ENCODE measurements at regions not wholly inside any gene's neighbourhood (a gene's known extent, or its start where the extent isn't known, plus 50 kb on each side); places are given as distances from the start of the nearest gene placed in this dataset.

GRCh38 chr1:58108783-58109182 lies 437.7 kb downstream of the OMA1 start:
- intact Hi-C loops (cut with micrococcal nuclease), result no loop called here
- ATAC-seq (ENCODE audit: low read depth) (no peak), DNase-seq (no peak)
- ChIA-PET POLR2A (no interaction called here), CTCF (no interaction called here)
- H3K4me1 Mint-ChIP-seq, result peaks cover 3% of the 10 kb centered on the region
- TF ChIP-seq CTCF (IDR thresholded peaks at IDR 0.05), result no peak
- no peaks in the 10 kb centered on the region for H3K9me3 Mint-ChIP-seq
- no peak overlapping the region for H3K4me3 Mint-ChIP-seq
- no peaks in the 10 kb centered on the region for H3K27me3 Mint-ChIP-seq
- H3K27ac Mint-ChIP-seq, result no peak overlapping the region
- H3K36me3 Mint-ChIP-seq (ENCODE audit: low read depth), result no peaks in the 10 kb centered on the region

GRCh38 chr1:58107943-58108342 lies 438.6 kb downstream of the OMA1 start:
- ChIA-PET POLR2A (interaction anchor here (0.6 kb wide), 1 partner anchor 35 kb away, joined by 3 read pairs; no protein-coding TSS in a partner anchor), CTCF (no interaction called here)
- H3K4me3 Mint-ChIP-seq, result no peak overlapping the region
- ATAC-seq (ENCODE audit: low read depth) (no peak), DNase-seq (no peak)
- H3K9me3 Mint-ChIP-seq, result no peaks in the 10 kb centered on the region
- no peak overlapping the region for H3K27ac Mint-ChIP-seq
- H3K27me3 Mint-ChIP-seq, result no peaks in the 10 kb centered on the region
- H3K4me1 Mint-ChIP-seq, result peaks cover 3% of the 10 kb centered on the region
- no peak for TF ChIP-seq CTCF (IDR thresholded peaks at IDR 0.05)
- no peaks in the 10 kb centered on the region for H3K36me3 Mint-ChIP-seq (ENCODE audit: low read depth)
- intact Hi-C loops (cut with micrococcal nuclease), result no loop called here

GRCh38 chr1:58104960-58105359 lies 441.6 kb downstream of the OMA1 start:
- no peaks in the 10 kb centered on the region for H3K9me3 Mint-ChIP-seq
- ChIA-PET POLR2A (no interaction called here), CTCF (no interaction called here)
- H3K36me3 Mint-ChIP-seq (ENCODE audit: low read depth), result no peaks in the 10 kb centered on the region
- intact Hi-C loops (cut with micrococcal nuclease), result no loop called here
- H3K4me3 Mint-ChIP-seq, result no peak overlapping the region
- DNase-seq, result no peak
- ATAC-seq (ENCODE audit: low read depth), result peak; percentile 49
- no peak for TF ChIP-seq CTCF (IDR thresholded peaks at IDR 0.05)
- peaks cover 3% of the 10 kb centered on the region for H3K4me1 Mint-ChIP-seq
- no peak overlapping the region for H3K27ac Mint-ChIP-seq
- H3K27me3 Mint-ChIP-seq, result no peaks in the 10 kb centered on the region

GRCh38 chr1:58096714-58097113 lies 449.8 kb downstream of the OMA1 start:
- Mint-ChIP-seq H3K27me3 (no peaks in the 10 kb centered on the region), H3K36me3 (ENCODE audit: low read depth) (no peaks in the 10 kb centered on the region), H3K4me1 (no peaks in the 10 kb centered on the region), H3K4me3 (no peak overlapping the region), H3K27ac (no peak overlapping the region), H3K9me3 (no peaks in the 10 kb centered on the region)
- DNase-seq (no peak), ATAC-seq (ENCODE audit: low read depth) (no peak)
- intact Hi-C loops (cut with micrococcal nuclease), result loop anchor here (5.0 kb wide), 1 partner anchor 61 kb away; no protein-coding TSS in a partner anchor
- TF ChIP-seq CTCF (IDR thresholded peaks at IDR 0.05), result no peak
- ChIA-PET POLR2A (no interaction called here), CTCF (no interaction called here)

- POLR2A ChIA-PET, result no interaction called here
- H3K27ac Mint-ChIP-seq, result no peak overlapping the region
- TF ChIP-seq CTCF (IDR thresholded peaks at IDR 0.05), result no peak
- no peaks in the 10 kb centered on the region for H3K9me3 Mint-ChIP-seq
- ATAC-seq (ENCODE audit: low read depth), result no peak
- DNase-seq, result no peak
- H3K36me3 Mint-ChIP-seq (ENCODE audit: low read depth), result no peaks in the 10 kb centered on the region
- intact Hi-C loops (cut with micrococcal nuclease), result loop anchor here (5.0 kb wide), 1 partner anchor 62 kb away; no protein-coding TSS in a partner anchor
- no peaks in the 10 kb centered on the region for H3K27me3 Mint-ChIP-seq
- H3K4me1 Mint-ChIP-seq, result no peaks in the 10 kb centered on the region
- H3K4me3 Mint-ChIP-seq, result no peak overlapping the region
- CTCF ChIA-PET, result no interaction called here
Observed at GRCh38 chr1:58095183-58095582, 451.3 kb downstream of the OMA1 start.
